ELF-1 (cell line): ENCODE measurements at regions not wholly inside any gene's neighbourhood (a gene's known extent, or its start where the extent isn't known, plus 50 kb on each side); places are given as distances from the start of the nearest gene placed in this dataset.
A peak's percentile ranks its signal among the peaks of the same experiment; 100 is the strongest.

Experiments
- DNase-seq: peaks from one replicate; pipeline ENCODE4 v3.0.0-alpha.2; 2016; ENCODE audit warnings: low read depth, low spot score

DNA sequence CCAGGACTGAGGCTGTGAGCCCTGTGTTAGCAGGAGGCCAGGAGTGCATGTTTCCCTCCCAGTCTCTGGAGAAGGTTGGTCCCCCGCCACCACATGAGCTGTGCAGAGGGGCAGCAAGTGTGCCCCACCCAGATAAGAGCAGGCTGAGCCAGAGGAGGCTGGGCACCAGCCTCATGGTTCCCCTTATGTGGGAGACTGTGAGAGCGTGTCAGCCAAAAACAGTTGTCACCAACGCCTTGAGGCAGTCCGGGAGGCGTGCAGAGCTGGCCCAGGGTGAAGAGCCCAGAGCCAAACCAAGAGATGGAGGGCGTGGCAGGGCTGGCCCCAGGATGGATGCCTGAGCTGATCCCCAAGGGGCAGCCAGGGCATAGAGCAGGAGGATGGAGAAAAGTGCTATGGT is 128.7 kb upstream of the GLI2 start:
- no peak for DNase-seq

DNA sequence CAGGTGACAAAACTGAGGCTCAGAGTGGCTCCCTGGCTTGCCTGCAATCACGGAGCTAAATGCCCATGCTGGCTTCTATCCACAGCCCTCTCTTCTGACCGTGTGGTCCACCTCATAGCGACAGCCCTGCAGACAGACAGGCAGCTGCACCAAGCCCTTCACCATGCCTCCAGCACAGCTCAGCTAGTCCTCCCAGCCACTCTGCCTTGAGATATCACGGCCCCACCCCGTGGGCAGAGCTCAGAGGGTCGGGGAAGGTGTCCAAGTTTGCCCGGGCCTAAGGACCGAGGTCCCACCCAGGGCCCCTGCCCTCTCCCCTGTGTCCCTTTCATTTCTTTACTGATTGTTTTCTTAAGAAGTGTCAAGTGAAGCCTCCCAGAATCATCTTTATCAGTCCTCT is 128.2 kb upstream of the GLI2 start:
- DNase-seq, result no peak

- no peak for DNase-seq
Measured at GRCh38 chr2:120607996-120608395, 127.7 kb upstream of the GLI2 start.

DNA sequence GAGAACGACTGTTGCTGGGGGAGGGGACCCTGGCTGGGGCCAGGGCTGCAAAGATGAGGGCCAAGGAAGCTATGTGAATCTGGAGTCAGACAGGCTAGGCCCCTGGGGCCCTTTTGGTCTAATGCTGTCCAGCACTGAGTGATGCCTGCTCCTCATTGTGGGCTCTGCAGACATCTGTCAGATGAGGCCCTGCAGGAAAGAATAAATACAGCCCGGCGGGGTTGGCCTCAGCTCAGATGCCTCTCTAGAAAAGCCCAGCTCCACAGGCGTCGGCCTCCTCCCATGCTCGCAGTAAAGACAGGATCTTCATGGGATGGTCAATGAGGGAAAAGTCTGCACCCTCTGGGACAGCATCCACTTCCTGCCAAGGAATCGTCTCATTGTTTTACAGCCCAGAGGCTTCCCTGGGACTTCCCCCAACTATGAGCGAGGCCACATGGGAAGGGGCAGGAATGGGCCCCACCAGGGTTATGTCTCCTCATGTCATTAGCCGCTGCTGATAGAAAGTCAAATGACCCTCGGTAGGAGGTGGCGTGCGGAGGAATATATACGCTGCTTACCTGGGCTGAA is 125.8 kb upstream of the GLI2 start:
- DNase-seq, result peak; percentile 63

DNA sequence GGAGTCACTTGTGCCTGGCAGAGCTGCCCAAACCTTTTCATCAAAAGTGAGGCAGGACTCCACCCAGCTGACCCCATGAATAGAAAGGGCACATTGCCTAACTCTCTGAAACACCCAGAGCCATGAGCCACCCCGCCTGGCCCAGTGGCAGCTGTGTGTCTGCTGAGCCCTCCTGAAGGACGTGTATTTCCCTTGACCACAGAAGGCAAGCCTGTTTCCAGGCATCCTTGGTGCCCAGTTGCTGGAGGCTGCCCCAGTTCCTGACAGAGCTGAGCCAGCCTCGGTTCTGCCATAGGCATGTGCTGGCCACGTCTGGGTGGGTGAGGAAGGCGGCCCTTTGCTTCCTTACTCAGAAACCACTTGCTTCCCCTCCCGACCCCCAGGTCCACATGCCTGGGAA is 124.7 kb upstream of the GLI2 start:
- DNase-seq, result no peak

- no peak for DNase-seq
Measured at GRCh38 chr2:120611961-120612360, 123.7 kb upstream of the GLI2 start.

- DNase-seq, result no peak
Measured at GRCh38 chr2:120612471-120612870, 123.2 kb upstream of the GLI2 start.

- DNase-seq, result no peak
Measured at GRCh38 chr2:120612931-120613330, 122.7 kb upstream of the GLI2 start.

GRCh38 chr2:120613742-120614571 is 121.7 kb upstream of the GLI2 start:
- DNase-seq, result no peak

GRCh38 chr2:120614901-120615300 is 120.8 kb upstream of the GLI2 start:
- DNase-seq, result no peak

DNA sequence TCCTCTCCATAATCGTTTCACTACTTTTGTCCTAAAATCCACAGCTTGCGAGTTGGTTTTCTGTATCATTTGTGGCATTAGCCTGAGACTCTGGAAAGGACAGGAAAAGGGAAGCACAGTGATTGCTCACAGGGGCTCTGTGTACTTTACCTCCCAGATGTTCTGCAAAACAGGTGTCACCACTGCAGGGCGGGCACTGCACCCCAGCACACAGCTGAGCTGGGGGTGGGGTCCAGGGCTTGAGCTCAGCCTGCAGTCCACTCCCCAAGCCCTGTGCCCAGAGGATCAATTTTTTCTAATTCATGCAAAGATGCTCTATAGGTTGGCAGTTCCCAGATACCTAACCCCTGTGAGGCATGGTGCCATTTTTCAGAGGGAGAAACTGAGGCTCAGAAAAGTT is 119.4 kb upstream of the GLI2 start:
- DNase-seq, result no peak

- DNase-seq, result no peak
Measured at GRCh38 chr2:120617055-120617454, 118.6 kb upstream of the GLI2 start.

GRCh38 chr2:120618830-120619229 is 116.8 kb upstream of the GLI2 start:
- no peak for DNase-seq

- no peak for DNase-seq
Measured at GRCh38 chr2:120619579-120619978, 116.1 kb upstream of the GLI2 start.

GRCh38 chr2:120620025-120620793 is 115.5 kb upstream of the GLI2 start:
- no peak for DNase-seq

GRCh38 chr2:120622159-120622869 is 113.4 kb upstream of the GLI2 start:
- no peak for DNase-seq

DNA sequence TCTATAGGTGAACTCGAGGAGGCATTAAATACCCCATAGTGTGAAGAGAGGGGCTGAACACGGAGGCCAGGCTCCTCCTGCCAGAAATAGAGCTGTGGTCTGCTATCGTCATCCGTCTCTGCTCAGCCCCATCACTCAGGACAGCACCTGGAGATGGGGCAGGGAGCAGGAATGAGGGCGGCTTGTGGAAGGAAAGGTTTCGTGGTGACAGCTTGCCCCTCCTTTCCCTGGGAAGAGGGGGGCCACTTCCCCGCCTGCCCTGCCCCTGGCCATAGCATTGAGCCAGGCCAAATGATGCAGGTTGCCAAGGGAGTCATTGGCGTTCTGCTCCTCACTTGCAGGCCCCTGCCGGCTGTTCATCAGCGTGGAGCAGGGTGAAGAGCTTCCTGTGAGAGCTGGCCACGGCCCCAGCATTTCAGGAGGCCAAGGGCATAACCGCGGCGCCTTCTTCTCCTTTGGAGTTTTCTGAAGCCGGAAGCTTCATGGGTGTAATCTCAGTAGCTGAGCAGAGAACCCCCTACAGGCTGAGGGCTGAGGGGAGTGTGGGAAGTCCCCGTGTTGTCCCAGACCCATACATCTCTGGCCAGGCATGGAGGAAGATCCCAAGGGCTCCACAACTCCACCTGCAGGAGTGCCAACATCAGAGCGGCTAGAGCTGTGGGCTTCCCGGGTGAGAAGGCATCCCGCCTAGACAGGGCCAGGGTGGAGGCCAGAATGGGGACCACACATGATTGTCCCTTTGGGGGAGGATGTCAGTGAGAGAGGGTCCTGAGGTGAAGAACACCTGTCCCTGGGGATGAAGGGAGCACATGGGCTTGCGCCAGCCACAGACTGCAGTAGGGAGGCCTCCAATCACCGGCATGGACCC is 112.5 kb upstream of the GLI2 start:
- DNase-seq, result no peak

GRCh38 chr2:120624061-120624737 is 111.5 kb upstream of the GLI2 start:
- DNase-seq, result no peak

GRCh38 chr2:120624738-120625446 is 110.8 kb upstream of the GLI2 start:
- no peak for DNase-seq
